Brain microvascular endothelial cell (primary cell): ENCODE measurements at regions not wholly inside any gene's neighbourhood (a gene's known extent, or its start where the extent isn't known, plus 50 kb on each side); places are given as distances from the start of the nearest gene placed in this dataset.

Experiments used
- DNase-seq: peaks from one replicate; pipeline ENCODE4 v3.0.0-alpha.2; 2020
- H3K27ac ChIP-seq: fragments of 250-450 bp; sonication (Bioruptor Pico); 2 replicates; pipeline ENCODE4 v1.5.1; 2020; ENCODE audit warnings: mild to moderate bottlenecking, moderate library complexity
- H3K27me3 ChIP-seq: fragments of 250-450 bp; sonication (Bioruptor Pico); replicated peaks from 2 replicates; pipeline ENCODE4 v1.5.1; 2020; ENCODE audit warnings: mild to moderate bottlenecking
- H3K36me3 ChIP-seq: fragments of 250-450 bp; sonication (Bioruptor Pico); replicated peaks from 2 replicates; pipeline ENCODE4 v1.5.1; 2020; ENCODE audit warnings: mild to moderate bottlenecking
- H3K4me3 ChIP-seq: 2 replicates; pipeline ENCODE4 v1.5.1; 2011; ENCODE audit warnings: low read depth, mild to moderate bottlenecking, control low read depth, low read length, moderate library complexity
- CTCF ChIP-seq: IDR thresholded peaks from 2 replicates; pipeline ENCODE4 v1.5.1; 2011; ENCODE audit warnings: low read depth, mild to moderate bottlenecking, moderate library complexity, low read length, control low read depth, inconsistent platforms; ENCODE audit errors: missing control alignments
- in situ Hi-C: cut with HindIII; loops from 2 replicates; pipeline ENCODE4 v1.10.0; 2017; ENCODE audit warnings: low sequenced_read_pairs, low pct_ligation_motif_present

GRCh38 chr11:24247846-24248245 is 249.0 kb upstream of the LUZP2 start:
- no peaks in the 10 kb centered on the region for H3K27me3 ChIP-seq
- H3K36me3 ChIP-seq, result no peaks in the 10 kb centered on the region
- no peak overlapping the region for H3K27ac ChIP-seq
- TF ChIP-seq CTCF, result no peak
- no peak for DNase-seq
- in situ Hi-C loops, result no loop called here
- no peak overlapping the region for H3K4me3 ChIP-seq

- Histone ChIP-seq H3K36me3 (no peaks in the 10 kb centered on the region), H3K27me3 (no peaks in the 10 kb centered on the region), H3K27ac (no peak overlapping the region), H3K4me3 (no peak overlapping the region)
- TF ChIP-seq CTCF, result no peak
- no peak for DNase-seq
- in situ Hi-C loops, result no loop called here
Observed at GRCh38 chr11:24249921-24250320, 246.9 kb upstream of the LUZP2 start.

GRCh38 chr11:24253237-24253760 is 243.6 kb upstream of the LUZP2 start:
- Histone ChIP-seq H3K27me3 (no peaks in the 10 kb centered on the region), H3K27ac (no peak overlapping the region), H3K4me3 (no peak overlapping the region), H3K36me3 (no peaks in the 10 kb centered on the region)
- DNase-seq, result no peak
- in situ Hi-C loops, result no loop called here
- no peak for TF ChIP-seq CTCF

GRCh38 chr11:24264868-24265267 is 232.0 kb upstream of the LUZP2 start:
- no peaks in the 10 kb centered on the region for H3K27me3 ChIP-seq
- H3K27ac ChIP-seq, result no peak overlapping the region
- no peaks in the 10 kb centered on the region for H3K36me3 ChIP-seq
- in situ Hi-C loops, result no loop called here
- no peak for TF ChIP-seq CTCF
- H3K4me3 ChIP-seq, result no peak overlapping the region
- DNase-seq, result no peak

- H3K4me3 ChIP-seq, result no peak overlapping the region
- no peaks in the 10 kb centered on the region for H3K27me3 ChIP-seq
- in situ Hi-C loops, result no loop called here
Observed at GRCh38 chr11:24267014-24267413, 229.8 kb upstream of the LUZP2 start.

More at GRCh38 chr11:24267014-24267413, 229.8 kb upstream of the LUZP2 start:
- no peak overlapping the region for H3K27ac ChIP-seq
- no peak for TF ChIP-seq CTCF
- no peaks in the 10 kb centered on the region for H3K36me3 ChIP-seq
- no peak for DNase-seq
